ENCODE measurements at regions not wholly inside any gene's neighbourhood (a gene's known extent, or its start where the extent isn't known, plus 50 kb on each side); places are given as distances from the start of the nearest gene placed in this dataset.

GRCh38 chr6:67045076-67045475 lies 1338.0 kb upstream of the EYS start:
- no peak for TF ChIP-seq CTCF (IDR thresholded peaks at IDR 0.05; ENCODE audit: borderline replicate concordance)
- no peak overlapping the region for H3K4me3 ChIP-seq
- H3K4me1 ChIP-seq = no peaks in the 10 kb centered on the region
- H3K27me3 ChIP-seq (ENCODE audit: low read depth) = no peaks in the 10 kb centered on the region
- intact Hi-C loops (cut with micrococcal nuclease) = no loop called here
- DNase-seq = no peak
- no peak overlapping the region for H3K27ac ChIP-seq (replicated peaks)
- H3K36me3 ChIP-seq = no peaks in the 10 kb centered on the region
- H3K9me3 ChIP-seq (replicated peaks) = no peaks in the 10 kb centered on the region

- Histone ChIP-seq H3K9me3 (replicated peaks) (peaks cover 16% of the 10 kb centered on the region), H3K4me3 (no peak overlapping the region), H3K27ac (replicated peaks) (no peak overlapping the region), H3K36me3 (no peaks in the 10 kb centered on the region), H3K4me1 (no peaks in the 10 kb centered on the region), H3K27me3 (ENCODE audit: low read depth) (no peaks in the 10 kb centered on the region)
- no peak for TF ChIP-seq CTCF (IDR thresholded peaks at IDR 0.05; ENCODE audit: borderline replicate concordance)
- DNase-seq = no peak
- intact Hi-C loops (cut with micrococcal nuclease) = no loop called here
Measured at GRCh38 chr6:67031451-67031850, 1324.4 kb upstream of the EYS start.

- Histone ChIP-seq H3K4me1 (no peaks in the 10 kb centered on the region), H3K36me3 (no peaks in the 10 kb centered on the region), H3K27ac (replicated peaks) (no peak overlapping the region), H3K4me3 (no peak overlapping the region), H3K9me3 (replicated peaks) (peaks cover 16% of the 10 kb centered on the region), H3K27me3 (ENCODE audit: low read depth) (no peaks in the 10 kb centered on the region)
- TF ChIP-seq CTCF (IDR thresholded peaks at IDR 0.05; ENCODE audit: borderline replicate concordance) = no peak
- intact Hi-C loops (cut with micrococcal nuclease) = no loop called here
- no peak for DNase-seq
Measured at GRCh38 chr6:67030861-67031260, 1323.8 kb upstream of the EYS start.

- Histone ChIP-seq H3K27me3 (ENCODE audit: low read depth) (no peaks in the 10 kb centered on the region), H3K4me3 (no peak overlapping the region), H3K27ac (replicated peaks) (no peak overlapping the region), H3K36me3 (no peaks in the 10 kb centered on the region), H3K9me3 (replicated peaks) (peaks cover 23% of the 10 kb centered on the region), H3K4me1 (no peaks in the 10 kb centered on the region)
- DNase-seq = no peak
- TF ChIP-seq CTCF (IDR thresholded peaks at IDR 0.05; ENCODE audit: borderline replicate concordance) = no peak
- intact Hi-C loops (cut with micrococcal nuclease) = no loop called here
Measured at GRCh38 chr6:67016921-67017460, 1310.0 kb upstream of the EYS start.

GRCh38 chr6:67011441-67011840 lies 1304.4 kb upstream of the EYS start:
- Histone ChIP-seq H3K4me1 (no peaks in the 10 kb centered on the region), H3K27ac (replicated peaks) (no peak overlapping the region), H3K36me3 (no peaks in the 10 kb centered on the region), H3K27me3 (ENCODE audit: low read depth) (no peaks in the 10 kb centered on the region), H3K9me3 (replicated peaks) (no peaks in the 10 kb centered on the region), H3K4me3 (no peak overlapping the region)
- TF ChIP-seq CTCF (IDR thresholded peaks at IDR 0.05; ENCODE audit: borderline replicate concordance) = no peak
- intact Hi-C loops (cut with micrococcal nuclease) = no loop called here
- DNase-seq = no peak

GRCh38 chr6:67009818-67010217 lies 1302.8 kb upstream of the EYS start:
- Histone ChIP-seq H3K4me1 (no peaks in the 10 kb centered on the region), H3K36me3 (no peaks in the 10 kb centered on the region), H3K27me3 (ENCODE audit: low read depth) (no peaks in the 10 kb centered on the region), H3K4me3 (no peak overlapping the region), H3K9me3 (replicated peaks) (no peaks in the 10 kb centered on the region), H3K27ac (replicated peaks) (no peak overlapping the region)
- TF ChIP-seq CTCF (IDR thresholded peaks at IDR 0.05; ENCODE audit: borderline replicate concordance) = no peak
- DNase-seq = no peak
- intact Hi-C loops (cut with micrococcal nuclease) = no loop called here

All from left ventricle myocardium inferior (tissue), 1 donor.